GM18873 (cell line): ENCODE measurements at regions not wholly inside any gene's neighbourhood (a gene's known extent, or its start where the extent isn't known, plus 50 kb on each side); places are given as distances from the start of the nearest gene placed in this dataset.

Experiments used
- ATAC-seq: cut with Tn5 transposase; IDR thresholded peaks from one replicate; pipeline ENCODE4 v1.9.1; 2021; ENCODE audit warnings: mild to moderate bottlenecking, moderate library complexity, moderate number of reproducible peaks; ENCODE audit not compliant: unreplicated experiment, low FRiP score

GRCh38 chr6:146886587-146887446, 288.0 kb downstream of the ADGB start:
- no peak for ATAC-seq

- no peak for ATAC-seq
Observed at GRCh38 chr6:146887447-146888077, 288.8 kb downstream of the ADGB start.

GRCh38 chr6:146889303-146889702, 290.5 kb downstream of the ADGB start:
- ATAC-seq = no peak

- ATAC-seq = no peak
Observed at GRCh38 chr6:146890172-146890571, 291.4 kb downstream of the ADGB start.

- no peak for ATAC-seq
Observed at GRCh38 chr6:146890644-146891434, 292.1 kb downstream of the ADGB start.

- ATAC-seq = no peak
Observed at GRCh38 chr6:146891615-146892265, 293.0 kb downstream of the ADGB start.

- no peak for ATAC-seq
Observed at GRCh38 chr6:146892283-146892612, 293.5 kb downstream of the ADGB start.

GRCh38 chr6:146892613-146893401, 294.0 kb downstream of the ADGB start:
- no peak for ATAC-seq

- ATAC-seq = no peak
Observed at GRCh38 chr6:146893690-146894089, 294.9 kb downstream of the ADGB start.

GRCh38 chr6:146894624-146895023, 295.9 kb downstream of the ADGB start:
- ATAC-seq = no peak

GRCh38 chr6:146895101-146895771, 296.5 kb downstream of the ADGB start:
- ATAC-seq = no peak

- ATAC-seq = no peak
Observed at GRCh38 chr6:146895772-146896061, 296.9 kb downstream of the ADGB start.

- no peak for ATAC-seq
Observed at GRCh38 chr6:146896062-146896813, 297.5 kb downstream of the ADGB start.

- no peak for ATAC-seq
Observed at GRCh38 chr6:146896960-146897701, 298.4 kb downstream of the ADGB start.

- no peak for ATAC-seq
Observed at GRCh38 chr6:146898069-146898887, 299.5 kb downstream of the ADGB start.

GRCh38 chr6:146898888-146899227, 300.1 kb downstream of the ADGB start:
- no peak for ATAC-seq

GRCh38 chr6:146901940-146902816, 302.0 kb upstream of the STXBP5 start:
- no peak for ATAC-seq
